A549 (cell line): ENCODE measurements at regions not wholly inside any gene's neighbourhood (a gene's known extent, or its start where the extent isn't known, plus 50 kb on each side); places are given as distances from the start of the nearest gene placed in this dataset.

Experiments used
- BHLHE40 ChIP-seq: IDR thresholded peaks from 2 replicates; pipeline ENCODE4 v1.6.1; 2012; ENCODE audit warnings: low read depth, low read length, inconsistent platforms
- CBX8 ChIP-seq: fragments of 200-600 bp; sonication (generic); IDR thresholded peaks from 2 replicates; pipeline ENCODE4 v1.6.1; 2016
- ELK1 ChIP-seq: fragments of 150-350 bp; IDR thresholded peaks from 2 replicates; pipeline ENCODE4 v1.6.1; 2014; ENCODE audit warnings: low read depth, mild to moderate bottlenecking, low read length
- EP300 ChIP-seq, 2 experiments: fragments of >200 bp; sonication (Bioruptor Twin); formaldehyde crosslinking; IDR thresholded peaks; 2 replicates in 1 of 2; 3 replicates in 1 of 2; pipeline ENCODE4 v1.6.1; 2016 to 2017
- KDM1A ChIP-seq: fragments of 200-600 bp; sonication (generic); IDR thresholded peaks from 2 replicates; pipeline ENCODE4 v1.6.1; 2016; ENCODE audit warnings: low read depth, mild to moderate bottlenecking
- PHF8 ChIP-seq: fragments of 200-600 bp; sonication (generic); IDR thresholded peaks from 2 replicates; pipeline ENCODE4 v1.6.1; 2016; ENCODE audit warnings: low read depth, mild to moderate bottlenecking, antibody characterized with exemption, moderate library complexity, borderline replicate concordance
- POLR2A ChIP-seq: IDR thresholded peaks from 2 replicates; pipeline ENCODE4 v1.6.1; 2012; ENCODE audit warnings: mild to moderate bottlenecking, low read length
- SMC3 ChIP-seq: fragments of >200 bp; sonication (Bioruptor Twin); formaldehyde crosslinking; IDR thresholded peaks from 3 replicates; pipeline ENCODE4 v1.6.1; 2018; ENCODE audit warnings: inconsistent platforms
- SREBF2 ChIP-seq: fragments of 450-650 bp; IDR thresholded peaks from 2 replicates; pipeline ENCODE4 v1.6.1; 2014; ENCODE audit warnings: mild to moderate bottlenecking, moderate library complexity
- ZFP36 ChIP-seq: fragments of 450-650 bp; IDR thresholded peaks from 2 replicates; pipeline ENCODE4 v1.6.1; 2014; ENCODE audit warnings: borderline replicate concordance; ENCODE audit not compliant: partially characterized antibody
- TF ChIP-seq, protein P1 (sequence below): fragments of >200 bp; sonication (Bioruptor Twin); formaldehyde crosslinking; IDR thresholded peaks from 3 replicates; pipeline ENCODE4 v1.5.1; 2016
- TF ChIP-seq, protein P2 (sequence below): fragments of 450-650 bp; IDR thresholded peaks from 2 replicates; pipeline ENCODE4 v1.6.1; 2014; ENCODE audit warnings: antibody characterized with exemption

DNA sequence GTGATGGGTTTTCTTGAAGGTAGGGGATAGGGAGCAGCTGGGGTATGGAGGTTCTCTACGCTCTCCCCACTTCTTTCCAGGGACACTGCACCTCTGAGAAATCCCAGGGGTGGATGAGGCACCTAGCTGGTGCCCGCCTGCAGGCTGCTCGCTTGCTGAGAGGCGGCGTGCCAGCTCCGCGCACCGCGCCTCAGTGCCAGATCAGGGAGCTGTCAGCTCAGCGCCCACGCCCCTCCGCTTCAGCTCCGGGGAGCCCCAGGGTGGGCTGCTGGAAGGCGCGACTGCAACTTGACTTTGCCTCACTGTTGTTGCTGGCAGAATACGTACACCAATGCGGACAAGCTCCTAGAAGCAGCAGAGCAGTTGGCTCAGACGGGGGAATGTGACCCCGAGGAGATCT lies 345.7 kb upstream of the UMPS start:
- TF ChIP-seq SMC3 (no peak), PHF8 (no peak), EP300 (IDR thresholded peaks at IDR 0.05) (no peak), SREBF2 (no peak), BHLHE40 (no peak), KDM1A (no peak), POLR2A (no peak), CBX8 (no peak), ELK1 (no peak), ZFP36 (no peak)
- TF ChIP-seq, protein P1, sequence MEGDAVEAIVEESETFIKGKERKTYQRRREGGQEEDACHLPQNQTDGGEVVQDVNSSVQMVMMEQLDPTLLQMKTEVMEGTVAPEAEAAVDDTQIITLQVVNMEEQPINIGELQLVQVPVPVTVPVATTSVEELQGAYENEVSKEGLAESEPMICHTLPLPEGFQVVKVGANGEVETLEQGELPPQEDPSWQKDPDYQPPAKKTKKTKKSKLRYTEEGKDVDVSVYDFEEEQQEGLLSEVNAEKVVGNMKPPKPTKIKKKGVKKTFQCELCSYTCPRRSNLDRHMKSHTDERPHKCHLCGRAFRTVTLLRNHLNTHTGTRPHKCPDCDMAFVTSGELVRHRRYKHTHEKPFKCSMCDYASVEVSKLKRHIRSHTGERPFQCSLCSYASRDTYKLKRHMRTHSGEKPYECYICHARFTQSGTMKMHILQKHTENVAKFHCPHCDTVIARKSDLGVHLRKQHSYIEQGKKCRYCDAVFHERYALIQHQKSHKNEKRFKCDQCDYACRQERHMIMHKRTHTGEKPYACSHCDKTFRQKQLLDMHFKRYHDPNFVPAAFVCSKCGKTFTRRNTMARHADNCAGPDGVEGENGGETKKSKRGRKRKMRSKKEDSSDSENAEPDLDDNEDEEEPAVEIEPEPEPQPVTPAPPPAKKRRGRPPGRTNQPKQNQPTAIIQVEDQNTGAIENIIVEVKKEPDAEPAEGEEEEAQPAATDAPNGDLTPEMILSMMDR = no peak
- TF ChIP-seq, protein P2, sequence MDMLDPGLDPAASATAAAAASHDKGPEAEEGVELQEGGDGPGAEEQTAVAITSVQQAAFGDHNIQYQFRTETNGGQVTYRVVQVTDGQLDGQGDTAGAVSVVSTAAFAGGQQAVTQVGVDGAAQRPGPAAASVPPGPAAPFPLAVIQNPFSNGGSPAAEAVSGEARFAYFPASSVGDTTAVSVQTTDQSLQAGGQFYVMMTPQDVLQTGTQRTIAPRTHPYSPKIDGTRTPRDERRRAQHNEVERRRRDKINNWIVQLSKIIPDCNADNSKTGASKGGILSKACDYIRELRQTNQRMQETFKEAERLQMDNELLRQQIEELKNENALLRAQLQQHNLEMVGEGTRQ = no peak
